ENCODE measurements at regions not wholly inside any gene's neighbourhood (a gene's known extent, or its start where the extent isn't known, plus 50 kb on each side); places are given as distances from the start of the nearest gene placed in this dataset.

DNA sequence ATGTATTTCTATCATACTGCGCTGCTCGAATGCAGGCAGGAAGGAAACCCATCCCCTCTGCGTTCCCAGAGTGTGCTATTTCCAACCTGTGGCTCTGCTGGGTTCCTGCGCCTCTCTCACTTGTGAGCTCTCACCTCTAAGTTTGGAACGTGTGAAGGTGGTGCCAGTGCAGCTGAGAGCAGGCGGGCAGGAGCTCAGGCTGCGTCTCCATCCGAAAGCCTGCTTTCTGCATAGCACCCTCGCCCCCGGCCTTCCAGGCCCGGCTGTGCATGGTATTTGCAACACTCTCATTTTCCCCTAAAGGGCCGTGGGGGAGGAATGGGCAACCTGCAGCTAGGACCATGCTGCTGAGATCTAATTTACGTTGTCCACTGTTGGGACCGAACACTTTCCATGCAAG is 288.0 kb upstream of the TSHZ2 start (continued):
- TF ChIP-seq, protein P1, sequence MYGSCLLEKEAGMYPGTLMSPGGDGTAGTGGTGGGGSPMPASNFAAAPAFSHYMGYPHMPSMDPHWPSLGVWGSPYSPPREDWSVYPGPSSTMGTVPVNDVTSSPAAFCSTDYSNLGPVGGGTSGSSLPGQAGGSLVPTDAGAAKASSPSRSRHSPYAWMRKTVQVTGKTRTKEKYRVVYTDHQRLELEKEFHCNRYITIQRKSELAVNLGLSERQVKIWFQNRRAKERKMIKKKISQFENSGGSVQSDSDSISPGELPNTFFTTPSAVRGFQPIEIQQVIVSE (CRISPR knock-in tag; IDR thresholded peaks at IDR 0.05; ENCODE audit: borderline replicate concordance): no peak
- TF ChIP-seq JUN (CRISPR knock-in tag; IDR thresholded peaks at IDR 0.05): no peak
- TF ChIP-seq, protein P2, sequence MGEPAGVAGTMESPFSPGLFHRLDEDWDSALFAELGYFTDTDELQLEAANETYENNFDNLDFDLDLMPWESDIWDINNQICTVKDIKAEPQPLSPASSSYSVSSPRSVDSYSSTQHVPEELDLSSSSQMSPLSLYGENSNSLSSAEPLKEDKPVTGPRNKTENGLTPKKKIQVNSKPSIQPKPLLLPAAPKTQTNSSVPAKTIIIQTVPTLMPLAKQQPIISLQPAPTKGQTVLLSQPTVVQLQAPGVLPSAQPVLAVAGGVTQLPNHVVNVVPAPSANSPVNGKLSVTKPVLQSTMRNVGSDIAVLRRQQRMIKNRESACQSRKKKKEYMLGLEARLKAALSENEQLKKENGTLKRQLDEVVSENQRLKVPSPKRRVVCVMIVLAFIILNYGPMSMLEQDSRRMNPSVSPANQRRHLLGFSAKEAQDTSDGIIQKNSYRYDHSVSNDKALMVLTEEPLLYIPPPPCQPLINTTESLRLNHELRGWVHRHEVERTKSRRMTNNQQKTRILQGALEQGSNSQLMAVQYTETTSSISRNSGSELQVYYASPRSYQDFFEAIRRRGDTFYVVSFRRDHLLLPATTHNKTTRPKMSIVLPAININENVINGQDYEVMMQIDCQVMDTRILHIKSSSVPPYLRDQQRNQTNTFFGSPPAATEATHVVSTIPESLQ (CRISPR knock-in tag; IDR thresholded peaks at IDR 0.05): no peak

DNA sequence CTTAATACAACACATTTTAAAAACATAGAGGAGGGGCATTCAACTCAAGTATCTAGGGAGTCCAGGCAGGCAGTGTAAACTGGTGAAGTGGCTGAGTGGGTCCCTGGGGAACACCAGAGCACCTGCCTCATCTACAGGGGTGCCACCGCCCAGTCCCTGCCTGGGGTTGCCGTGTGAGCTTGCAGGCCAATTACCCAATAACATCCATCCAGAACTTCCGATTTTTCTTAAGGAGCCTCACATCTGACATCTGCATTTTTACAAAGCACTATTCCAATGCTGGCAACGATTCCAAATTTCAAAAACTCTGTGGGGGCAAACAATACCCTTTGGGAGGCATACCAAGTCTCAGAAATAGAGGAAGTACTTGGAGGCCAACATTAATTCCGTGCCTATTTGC is 288.4 kb upstream of the TSHZ2 start:
- no peak for ATAC-seq
- ChIA-PET POLR2A (no interaction called here), CTCF (no interaction called here)
- Mint-ChIP-seq H3K27me3 (ENCODE audit: low read depth) (no peaks in the 10 kb centered on the region; the same call in 1 of the 2 replicates), H3K4me1 (0 out of 2 replicates have a peak, but pooled peaks cover 7% of the 10 kb centered on the region), H3K4me3 (no peak overlapping the region), H3K36me3 (no peaks in the 10 kb centered on the region), H3K9me3 (peaks cover 14% of the 10 kb centered on the region; the same call in 1 of the 2 replicates), H3K27ac (no peak overlapping the region)
- DNase-seq (ENCODE audit: low spot score): no peak
- TF ChIP-seq ZNF671 (CRISPR knock-in tag; IDR thresholded peaks at IDR 0.05) (no peak), NFE2L1 (CRISPR knock-in tag; IDR thresholded peaks at IDR 0.05) (no peak), IRF2 (CRISPR knock-in tag; IDR thresholded peaks at IDR 0.05; ENCODE audit: borderline replicate concordance, low read depth) (no peak), PRRX2 (CRISPR knock-in tag; IDR thresholded peaks at IDR 0.05) (no peak), GABPB1 (CRISPR knock-in tag; IDR thresholded peaks at IDR 0.05) (no peak), NR3C1 (CRISPR knock-in tag; conservative IDR thresholded peaks at IDR 0.05; ENCODE audit: low read depth) (no peak), NFYB (CRISPR knock-in tag; conservative IDR thresholded peaks at IDR 0.05; ENCODE audit: low read depth) (no peak)
- TF ChIP-seq, protein P3, sequence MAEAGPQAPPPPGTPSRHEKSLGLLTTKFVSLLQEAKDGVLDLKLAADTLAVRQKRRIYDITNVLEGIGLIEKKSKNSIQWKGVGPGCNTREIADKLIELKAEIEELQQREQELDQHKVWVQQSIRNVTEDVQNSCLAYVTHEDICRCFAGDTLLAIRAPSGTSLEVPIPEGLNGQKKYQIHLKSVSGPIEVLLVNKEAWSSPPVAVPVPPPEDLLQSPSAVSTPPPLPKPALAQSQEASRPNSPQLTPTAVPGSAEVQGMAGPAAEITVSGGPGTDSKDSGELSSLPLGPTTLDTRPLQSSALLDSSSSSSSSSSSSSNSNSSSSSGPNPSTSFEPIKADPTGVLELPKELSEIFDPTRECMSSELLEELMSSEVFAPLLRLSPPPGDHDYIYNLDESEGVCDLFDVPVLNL (CRISPR knock-in tag; IDR thresholded peaks at IDR 0.05; ENCODE audit: borderline replicate concordance, low read depth): no peak
- TF ChIP-seq, protein P4, sequence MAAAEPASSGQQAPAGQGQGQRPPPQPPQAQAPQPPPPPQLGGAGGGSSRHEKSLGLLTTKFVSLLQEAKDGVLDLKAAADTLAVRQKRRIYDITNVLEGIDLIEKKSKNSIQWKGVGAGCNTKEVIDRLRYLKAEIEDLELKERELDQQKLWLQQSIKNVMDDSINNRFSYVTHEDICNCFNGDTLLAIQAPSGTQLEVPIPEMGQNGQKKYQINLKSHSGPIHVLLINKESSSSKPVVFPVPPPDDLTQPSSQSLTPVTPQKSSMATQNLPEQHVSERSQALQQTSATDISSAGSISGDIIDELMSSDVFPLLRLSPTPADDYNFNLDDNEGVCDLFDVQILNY (CRISPR knock-in tag; IDR thresholded peaks at IDR 0.05): no peak
- TF ChIP-seq, protein P5, sequence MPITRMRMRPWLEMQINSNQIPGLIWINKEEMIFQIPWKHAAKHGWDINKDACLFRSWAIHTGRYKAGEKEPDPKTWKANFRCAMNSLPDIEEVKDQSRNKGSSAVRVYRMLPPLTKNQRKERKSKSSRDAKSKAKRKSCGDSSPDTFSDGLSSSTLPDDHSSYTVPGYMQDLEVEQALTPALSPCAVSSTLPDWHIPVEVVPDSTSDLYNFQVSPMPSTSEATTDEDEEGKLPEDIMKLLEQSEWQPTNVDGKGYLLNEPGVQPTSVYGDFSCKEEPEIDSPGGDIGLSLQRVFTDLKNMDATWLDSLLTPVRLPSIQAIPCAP (CRISPR knock-in tag; IDR thresholded peaks at IDR 0.05): no peak
- TF ChIP-seq, protein P6, sequence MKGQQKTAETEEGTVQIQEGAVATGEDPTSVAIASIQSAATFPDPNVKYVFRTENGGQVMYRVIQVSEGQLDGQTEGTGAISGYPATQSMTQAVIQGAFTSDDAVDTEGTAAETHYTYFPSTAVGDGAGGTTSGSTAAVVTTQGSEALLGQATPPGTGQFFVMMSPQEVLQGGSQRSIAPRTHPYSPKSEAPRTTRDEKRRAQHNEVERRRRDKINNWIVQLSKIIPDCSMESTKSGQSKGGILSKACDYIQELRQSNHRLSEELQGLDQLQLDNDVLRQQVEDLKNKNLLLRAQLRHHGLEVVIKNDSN (CRISPR knock-in tag; IDR thresholded peaks at IDR 0.05): no peak

DNA sequence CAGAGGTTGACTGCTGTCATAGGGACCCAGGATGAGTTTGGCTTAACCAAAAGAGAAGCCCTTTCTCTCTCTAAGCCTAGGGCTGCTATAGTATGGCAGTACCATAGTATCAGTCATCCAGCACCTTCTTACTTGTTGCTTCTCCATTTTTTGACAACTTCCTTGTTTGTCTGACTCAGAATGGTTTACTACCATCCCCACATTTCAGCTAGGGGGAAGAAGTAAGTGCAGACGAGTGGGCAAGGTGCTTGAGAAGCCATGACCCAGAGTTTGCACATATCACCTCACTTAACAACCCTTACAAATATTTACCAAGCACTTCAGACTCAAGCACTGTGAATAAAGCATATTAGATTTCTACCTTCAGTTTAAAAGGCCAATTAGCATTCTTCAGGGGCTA is 289.9 kb upstream of the TSHZ2 start:
- CTCF ChIA-PET: no interaction called here
- TF ChIP-seq, protein P4 (CRISPR knock-in tag; IDR thresholded peaks at IDR 0.05): no peak
- TF ChIP-seq, protein P7, sequence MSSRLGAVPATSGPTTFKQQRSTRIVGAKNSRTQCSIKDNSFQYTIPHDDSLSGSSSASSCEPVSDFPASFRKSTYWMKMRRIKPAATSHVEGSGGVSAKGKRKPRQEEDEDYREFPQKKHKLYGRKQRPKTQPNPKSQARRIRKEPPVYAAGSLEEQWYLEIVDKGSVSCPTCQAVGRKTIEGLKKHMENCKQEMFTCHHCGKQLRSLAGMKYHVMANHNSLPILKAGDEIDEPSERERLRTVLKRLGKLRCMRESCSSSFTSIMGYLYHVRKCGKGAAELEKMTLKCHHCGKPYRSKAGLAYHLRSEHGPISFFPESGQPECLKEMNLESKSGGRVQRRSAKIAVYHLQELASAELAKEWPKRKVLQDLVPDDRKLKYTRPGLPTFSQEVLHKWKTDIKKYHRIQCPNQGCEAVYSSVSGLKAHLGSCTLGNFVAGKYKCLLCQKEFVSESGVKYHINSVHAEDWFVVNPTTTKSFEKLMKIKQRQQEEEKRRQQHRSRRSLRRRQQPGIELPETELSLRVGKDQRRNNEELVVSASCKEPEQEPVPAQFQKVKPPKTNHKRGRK (CRISPR knock-in tag; IDR thresholded peaks at IDR 0.05; ENCODE audit: borderline replicate concordance): no peak
- TF ChIP-seq EMX1 (CRISPR knock-in tag; IDR thresholded peaks at IDR 0.05): no peak
- TF ChIP-seq, protein P8, sequence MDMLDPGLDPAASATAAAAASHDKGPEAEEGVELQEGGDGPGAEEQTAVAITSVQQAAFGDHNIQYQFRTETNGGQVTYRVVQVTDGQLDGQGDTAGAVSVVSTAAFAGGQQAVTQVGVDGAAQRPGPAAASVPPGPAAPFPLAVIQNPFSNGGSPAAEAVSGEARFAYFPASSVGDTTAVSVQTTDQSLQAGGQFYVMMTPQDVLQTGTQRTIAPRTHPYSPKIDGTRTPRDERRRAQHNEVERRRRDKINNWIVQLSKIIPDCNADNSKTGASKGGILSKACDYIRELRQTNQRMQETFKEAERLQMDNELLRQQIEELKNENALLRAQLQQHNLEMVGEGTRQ (CRISPR knock-in tag; IDR thresholded peaks at IDR 0.05): no peak
- no peak for TF ChIP-seq ETV6 (CRISPR knock-in tag; IDR thresholded peaks at IDR 0.05)
- no peak for TF ChIP-seq ZBTB21 (CRISPR knock-in tag; IDR thresholded peaks at IDR 0.05; ENCODE audit: borderline replicate concordance)
- no peak for TF ChIP-seq ZNF671 (CRISPR knock-in tag; IDR thresholded peaks at IDR 0.05)
- TF ChIP-seq NFYB (CRISPR knock-in tag; conservative IDR thresholded peaks at IDR 0.05; ENCODE audit: low read depth): no peak
- POLR2A ChIA-PET: no interaction called here

More for the DNA sequence above, 289.9 kb upstream of the TSHZ2 start:
- Mint-ChIP-seq H3K36me3 (no peaks in the 10 kb centered on the region), H3K27ac (no peak overlapping the region), H3K9me3 (peaks cover 14% of the 10 kb centered on the region; the same call in 1 of the 2 replicates), H3K27me3 (ENCODE audit: low read depth) (no peaks in the 10 kb centered on the region; the same call in 1 of the 2 replicates), H3K4me1 (peaks cover 17% of the 10 kb centered on the region), H3K4me3 (no peak overlapping the region)
- ATAC-seq (no peak), DNase-seq (ENCODE audit: low spot score) (no peak)

Measured in WTC11 (cell line).